ENCODE measurements at regions not wholly inside any gene's neighbourhood (a gene's known extent, or its start where the extent isn't known, plus 50 kb on each side); places are given as distances from the start of the nearest gene placed in this dataset.

- Histone ChIP-seq H3K27me3 (no peaks in the 10 kb centered on the region), H3K4me1 (peaks cover 0 to 8% (median 3%) of the 10 kb centered on the region in 4 donors), H3K9me3 (no peaks in the 10 kb centered on the region), H3K4me3 (no peak overlapping the region), H3K36me3 (no peaks in the 10 kb centered on the region), H3K27ac (no peak overlapping the region)
- no peak for TF ChIP-seq POLR2A (IDR thresholded peaks at IDR 0.05)
- no peak for TF ChIP-seq CTCF (IDR thresholded peaks at IDR 0.05)
- TF ChIP-seq EP300 (IDR thresholded peaks at IDR 0.05), result no peak
- TF ChIP-seq POLR2AphosphoS5 (IDR thresholded peaks at IDR 0.05), result no peak
- DNase-seq (no peak), ATAC-seq (ENCODE audit: low FRiP score in 2 of 2) (no peak)
Measured at GRCh38 chr4:124484008-124484407, 228.5 kb downstream of the ANKRD50 start.

DNA sequence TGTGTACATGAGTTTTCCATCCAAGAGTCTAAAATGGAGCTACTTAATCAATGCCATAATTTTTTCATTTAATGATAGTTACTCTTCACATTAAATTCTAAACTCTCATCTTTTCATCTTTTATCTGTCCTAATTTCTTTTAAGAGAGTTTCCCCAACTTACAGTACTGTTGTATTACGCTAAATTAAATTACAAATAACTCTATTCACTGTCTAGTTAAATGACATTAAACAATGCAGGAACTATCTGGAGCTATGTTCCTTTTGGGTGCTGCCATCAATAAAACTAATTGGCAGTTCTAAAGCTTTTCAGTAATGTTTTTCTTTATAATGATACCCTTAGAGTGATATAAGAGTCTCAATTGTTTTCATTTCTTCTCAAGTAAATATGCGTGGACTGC is 227.6 kb downstream of the ANKRD50 start:
- H3K4me3 ChIP-seq, result no peak overlapping the region
- no peaks in the 10 kb centered on the region for H3K36me3 ChIP-seq
- ATAC-seq (ENCODE audit: low FRiP score in 2 of 2) (no peak), DNase-seq (no peak)
- H3K27ac ChIP-seq, result no peak overlapping the region
- H3K9me3 ChIP-seq, result no peaks in the 10 kb centered on the region
- no peaks in the 10 kb centered on the region for H3K27me3 ChIP-seq
- WGBS, 2 donors, result 83 to 84% methylated on average over 2 of the region's 2 CpGs
- H3K4me1 ChIP-seq, result peaks cover 0 to 8% (median 3%) of the 10 kb centered on the region in 4 donors
- no peak for TF ChIP-seq EP300 (IDR thresholded peaks at IDR 0.05)
- no peak for TF ChIP-seq CTCF (IDR thresholded peaks at IDR 0.05)
- no peak for TF ChIP-seq POLR2AphosphoS5 (IDR thresholded peaks at IDR 0.05)
- TF ChIP-seq POLR2A (IDR thresholded peaks at IDR 0.05), result no peak

DNA sequence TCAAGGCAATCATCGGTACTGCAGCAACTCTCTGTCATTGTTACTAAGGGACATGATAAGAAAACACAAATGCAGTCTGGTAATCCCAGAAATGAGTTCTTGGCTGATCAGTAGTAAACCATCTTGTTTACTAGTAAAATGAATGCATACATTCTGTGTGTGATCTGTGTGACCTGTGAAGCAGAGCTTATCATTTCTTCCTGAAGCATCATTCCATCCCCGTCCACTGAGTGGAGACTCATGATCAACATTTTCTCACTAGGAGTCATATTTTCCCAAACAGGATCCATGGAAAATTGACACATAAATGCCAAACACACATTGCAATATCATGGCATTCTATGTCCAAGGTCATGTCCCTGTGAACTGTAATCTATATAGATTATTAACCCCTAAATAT is 226.1 kb downstream of the ANKRD50 start:
- ATAC-seq (ENCODE audit: low FRiP score in 2 of 2) (no peak), DNase-seq (no peak)
- WGBS, 2 donors, result 95 to 97% methylated on average over 2 of the region's 2 CpGs
- Histone ChIP-seq H3K36me3 (no peaks in the 10 kb centered on the region), H3K27me3 (no peaks in the 10 kb centered on the region), H3K27ac (no peak overlapping the region), H3K4me1 (peaks cover 0 to 8% (median 3%) of the 10 kb centered on the region in 4 donors), H3K4me3 (no peak overlapping the region), H3K9me3 (no peaks in the 10 kb centered on the region)
- TF ChIP-seq EP300 (IDR thresholded peaks at IDR 0.05) (no peak), POLR2A (IDR thresholded peaks at IDR 0.05) (no peak), CTCF (IDR thresholded peaks at IDR 0.05) (no peak), POLR2AphosphoS5 (IDR thresholded peaks at IDR 0.05) (no peak)

- DNase-seq, result no peak
- Histone ChIP-seq H3K9me3 (no peaks in the 10 kb centered on the region), H3K4me1 (peaks cover 0 to 8% (median 3%) of the 10 kb centered on the region in 4 donors), H3K27me3 (no peaks in the 10 kb centered on the region), H3K27ac (no peak overlapping the region), H3K4me3 (no peak overlapping the region), H3K36me3 (no peaks in the 10 kb centered on the region)
- TF ChIP-seq EP300 (IDR thresholded peaks at IDR 0.05) (no peak), POLR2A (IDR thresholded peaks at IDR 0.05) (no peak), CTCF (IDR thresholded peaks at IDR 0.05) (no peak), POLR2AphosphoS5 (IDR thresholded peaks at IDR 0.05) (no peak)
- no peak for ATAC-seq (ENCODE audit: low FRiP score in 2 of 2)
- WGBS, 2 donors, result 62 to 67% methylated on average over 2 of the region's 2 CpGs
Measured at GRCh38 chr4:124487651-124488050, 224.9 kb downstream of the ANKRD50 start.

GRCh38 chr4:124491361-124492145 is 221.0 kb downstream of the ANKRD50 start:
- no peak for ATAC-seq (ENCODE audit: low FRiP score in 2 of 2)
- Histone ChIP-seq H3K4me1 (no peaks in the 10 kb centered on the region), H3K27me3 (no peaks in the 10 kb centered on the region), H3K36me3 (no peaks in the 10 kb centered on the region), H3K4me3 (no peak overlapping the region), H3K27ac (no peak overlapping the region), H3K9me3 (no peaks in the 10 kb centered on the region)
- WGBS, 2 donors, result 77 to 78% methylated on average over 2 of the region's 2 CpGs
- TF ChIP-seq POLR2AphosphoS5 (IDR thresholded peaks at IDR 0.05) (no peak), POLR2A (IDR thresholded peaks at IDR 0.05) (no peak), CTCF (IDR thresholded peaks at IDR 0.05) (no peak), EP300 (IDR thresholded peaks at IDR 0.05) (no peak)
- DNase-seq, result no peak

Data from upper lobe of left lung (tissue), 6 donors.